ENCODE measurements at regions not wholly inside any gene's neighbourhood (a gene's known extent, or its start where the extent isn't known, plus 50 kb on each side); places are given as distances from the start of the nearest gene placed in this dataset.

DNA sequence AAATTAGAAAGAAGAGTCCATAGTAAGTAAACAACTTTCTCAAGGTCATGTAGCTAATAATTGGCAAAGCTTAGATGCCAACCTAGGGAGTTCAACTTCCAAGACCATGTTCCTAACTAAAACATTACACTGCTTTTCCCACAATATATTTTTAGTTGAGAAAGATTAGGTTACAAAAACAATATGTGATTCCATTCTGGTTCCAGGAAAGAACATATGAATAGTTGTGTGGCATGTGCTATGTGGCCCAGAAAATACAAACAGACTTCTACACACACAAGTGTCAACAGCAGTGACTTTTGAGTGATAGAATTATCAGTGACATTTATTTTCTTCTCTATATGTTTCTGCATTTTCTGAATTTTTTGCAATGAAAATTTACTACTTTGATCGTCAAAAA, 62.7 kb upstream of the EDNRA start:
- Mint-ChIP-seq H3K36me3 (no peaks in the 10 kb centered on the region), H3K27me3 (no peaks in the 10 kb centered on the region), H3K4me3 (no peak overlapping the region), H3K27ac (no peak overlapping the region), H3K9me3 (peaks cover 0 to 7% (median 3%) of the 10 kb centered on the region in 3 donors), H3K4me1 (no peaks in the 10 kb centered on the region)

DNA sequence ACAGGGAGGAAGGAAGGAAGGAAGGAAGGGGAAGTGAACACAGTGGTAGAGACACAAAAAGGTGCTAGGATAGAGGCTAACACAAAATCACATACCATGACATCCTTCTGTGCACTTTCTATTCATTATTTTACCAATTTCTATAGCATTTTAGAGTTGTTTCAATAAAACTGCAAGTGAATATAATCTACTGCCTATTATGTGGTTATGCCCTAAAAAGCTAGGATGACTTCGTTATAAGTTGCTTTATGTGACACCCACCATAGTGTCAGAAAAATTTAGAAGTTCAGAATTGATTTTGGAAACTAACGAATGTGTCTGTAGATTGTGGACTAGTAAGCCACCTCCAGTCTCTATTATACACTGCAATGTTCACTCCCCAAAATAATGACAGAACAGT, 59.4 kb upstream of the EDNRA start:
- Mint-ChIP-seq H3K36me3 (no peaks in the 10 kb centered on the region), H3K4me3 (no peak overlapping the region), H3K27me3 (no peaks in the 10 kb centered on the region), H3K9me3 (peaks cover 0 to 3% (median 0%) of the 10 kb centered on the region in 3 donors), H3K4me1 (no peaks in the 10 kb centered on the region), H3K27ac (no peak overlapping the region)

DNA sequence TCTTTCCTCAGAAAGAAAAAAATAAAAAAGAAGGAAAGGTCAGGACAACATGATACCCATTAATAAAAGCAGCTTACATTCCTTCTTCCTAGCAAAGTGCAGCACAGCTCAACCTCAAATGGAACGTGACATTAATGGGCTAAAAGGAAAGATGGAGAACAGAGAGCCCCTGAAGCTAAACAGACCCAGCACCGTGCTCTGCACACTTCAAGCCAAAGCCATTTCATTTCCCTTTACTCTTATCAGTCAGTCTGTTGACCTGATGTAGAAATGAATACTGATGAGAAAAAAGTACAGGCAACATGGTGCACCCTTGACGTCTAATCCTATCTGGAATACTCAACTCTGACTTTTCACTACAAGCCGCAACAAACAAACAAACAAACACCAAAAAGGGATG, 57.7 kb upstream of the EDNRA start:
- Mint-ChIP-seq H3K27me3 (no peaks in the 10 kb centered on the region), H3K27ac (no peak overlapping the region), H3K36me3 (no peaks in the 10 kb centered on the region), H3K4me1 (no peaks in the 10 kb centered on the region), H3K4me3 (no peak overlapping the region), H3K9me3 (no peaks in the 10 kb centered on the region)

DNA sequence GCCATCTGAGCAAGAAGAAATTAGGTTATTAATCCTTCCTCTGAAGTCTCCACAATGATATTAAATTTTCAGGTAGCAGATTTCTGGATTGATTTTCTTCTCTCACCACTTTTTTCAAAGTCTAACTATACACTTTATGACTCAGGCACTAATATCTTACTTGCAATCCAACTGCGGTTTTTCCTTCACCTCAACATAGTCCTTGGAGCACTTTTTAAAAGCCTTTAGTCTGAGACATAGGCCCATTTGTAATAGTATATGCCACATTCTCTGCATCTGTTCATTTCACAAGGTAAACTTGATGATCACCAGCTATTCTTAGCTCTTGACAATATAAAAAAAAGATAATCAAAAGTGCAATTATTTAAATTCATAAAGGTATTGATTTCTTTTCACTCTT, 55.9 kb upstream of the EDNRA start:
- Mint-ChIP-seq H3K27me3 (no peaks in the 10 kb centered on the region), H3K27ac (no peak overlapping the region), H3K36me3 (no peaks in the 10 kb centered on the region), H3K4me3 (no peak overlapping the region), H3K9me3 (peaks cover 0 to 2% (median 0%) of the 10 kb centered on the region in 3 donors), H3K4me1 (no peaks in the 10 kb centered on the region)

DNA sequence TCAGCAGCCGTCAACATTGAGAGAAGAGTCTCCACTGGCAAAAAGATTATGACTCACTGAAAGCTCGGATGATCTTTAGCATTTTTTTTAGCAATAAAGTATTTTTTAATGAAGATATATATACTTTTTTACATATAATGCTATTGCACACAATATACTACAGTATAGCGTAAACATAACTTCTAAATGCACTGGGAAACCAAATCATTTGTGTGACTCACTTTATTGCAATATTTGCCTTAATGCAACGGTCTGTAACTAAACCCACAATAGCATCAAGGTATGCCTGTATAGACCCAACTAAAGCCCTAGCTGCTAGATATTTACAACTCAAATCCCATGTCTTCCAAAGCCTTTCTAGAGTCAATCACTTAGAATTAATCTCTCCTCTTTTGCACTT, 52.3 kb upstream of the EDNRA start:
- Mint-ChIP-seq H3K36me3 (no peaks in the 10 kb centered on the region), H3K4me1 (no peaks in the 10 kb centered on the region), H3K9me3 (peaks cover 4 to 13% (median 6%) of the 10 kb centered on the region in 3 donors), H3K27ac (no peak overlapping the region), H3K4me3 (no peak overlapping the region), H3K27me3 (no peaks in the 10 kb centered on the region)

DNA sequence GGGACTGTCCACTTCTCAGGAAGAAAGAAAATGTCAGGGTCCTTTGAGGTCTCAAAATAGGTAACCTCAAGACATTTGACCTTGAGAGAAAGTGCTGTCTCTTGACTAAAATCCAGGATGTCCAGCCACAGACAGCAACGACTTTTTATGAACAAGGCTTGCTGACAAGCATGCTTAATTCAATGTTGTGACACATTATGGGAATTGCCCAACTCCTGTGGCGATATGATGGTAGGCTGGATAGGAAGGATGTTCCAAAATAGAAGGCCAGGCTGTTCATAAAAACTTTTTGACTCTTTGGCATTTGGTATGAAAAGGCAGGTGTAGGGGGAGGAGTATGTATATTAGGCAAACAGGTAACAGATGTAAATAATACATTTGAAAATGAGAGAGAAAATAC, 50.8 kb upstream of the EDNRA start:
- Mint-ChIP-seq H3K4me1 (no peaks in the 10 kb centered on the region), H3K4me3 (no peak overlapping the region), H3K27ac (no peak overlapping the region), H3K36me3 (no peaks in the 10 kb centered on the region), H3K27me3 (no peaks in the 10 kb centered on the region), H3K9me3 (peaks cover 4 to 13% (median 6%) of the 10 kb centered on the region in 3 donors)
